GM19438 (cell line): ENCODE measurements at regions not wholly inside any gene's neighbourhood (a gene's known extent, or its start where the extent isn't known, plus 50 kb on each side); places are given as distances from the start of the nearest gene placed in this dataset.
"Not testable (repeated sequence)": the region's sequence is repeated elsewhere in the genome, so short reads cannot be mapped to it uniquely, and the experiment has no call there.

ENCODE experiments used
- ATAC-seq: cut with Tn5 transposase; IDR thresholded peaks from one replicate; pipeline ENCODE4 v1.9.1; 2021; ENCODE audit warnings: low read depth; ENCODE audit not compliant: unreplicated experiment

- ATAC-seq: no peak
Observed at GRCh38 chr12:83997423-83997822, 915.2 kb downstream of the SLC6A15 start.

- no peak for ATAC-seq
Observed at GRCh38 chr12:83996671-83997070, 915.9 kb downstream of the SLC6A15 start.

GRCh38 chr12:83985084-83985483 is 927.5 kb downstream of the SLC6A15 start:
- ATAC-seq: no peak

GRCh38 chr12:83980398-83980797 is 932.2 kb downstream of the SLC6A15 start:
- no peak for ATAC-seq

- ATAC-seq: no peak
Observed at GRCh38 chr12:83979785-83980184, 932.8 kb downstream of the SLC6A15 start.

GRCh38 chr12:83971781-83972180 is 940.8 kb downstream of the SLC6A15 start:
- ATAC-seq: no peak

GRCh38 chr12:83960767-83961166 is 951.8 kb downstream of the SLC6A15 start:
- no peak for ATAC-seq

- no peak for ATAC-seq
Observed at GRCh38 chr12:83958997-83959396, 953.6 kb downstream of the SLC6A15 start.

GRCh38 chr12:83954956-83955601 is 957.5 kb downstream of the SLC6A15 start:
- ATAC-seq: no peak

- no peak for ATAC-seq
Observed at GRCh38 chr12:83954071-83954789, 958.4 kb downstream of the SLC6A15 start.

- ATAC-seq: no peak
Observed at GRCh38 chr12:83945871-83946270, 966.7 kb downstream of the SLC6A15 start.

GRCh38 chr12:83939718-83940117 is 972.9 kb downstream of the SLC6A15 start:
- ATAC-seq: no peak

GRCh38 chr12:83933615-83934014 is 979.0 kb downstream of the SLC6A15 start:
- ATAC-seq: no peak

GRCh38 chr12:83932011-83932410 is 980.6 kb downstream of the SLC6A15 start:
- no peak for ATAC-seq

- no peak for ATAC-seq
Observed at GRCh38 chr12:83931451-83931850, 981.1 kb downstream of the SLC6A15 start.

- ATAC-seq: not testable (repeated sequence)
Observed at GRCh38 chr12:83929792-83930191, 982.8 kb downstream of the SLC6A15 start.

- no peak for ATAC-seq
Observed at GRCh38 chr12:83920821-83921547, 991.6 kb downstream of the SLC6A15 start.

- ATAC-seq: no peak
Observed at GRCh38 chr12:83919081-83919480, 993.5 kb downstream of the SLC6A15 start.

- ATAC-seq: no peak
Observed at GRCh38 chr12:83904175-83904574, 1008.4 kb downstream of the SLC6A15 start.

GRCh38 chr12:83896416-83896815 is 1016.2 kb downstream of the SLC6A15 start:
- no peak for ATAC-seq

- no peak for ATAC-seq
Observed at GRCh38 chr12:83893101-83893500, 1019.5 kb downstream of the SLC6A15 start.

GRCh38 chr12:83889745-83890144 is 1022.9 kb downstream of the SLC6A15 start:
- no peak for ATAC-seq
